ENCODE measurements at regions not wholly inside any gene's neighbourhood (a gene's known extent, or its start where the extent isn't known, plus 50 kb on each side); places are given as distances from the start of the nearest gene placed in this dataset.

DNA sequence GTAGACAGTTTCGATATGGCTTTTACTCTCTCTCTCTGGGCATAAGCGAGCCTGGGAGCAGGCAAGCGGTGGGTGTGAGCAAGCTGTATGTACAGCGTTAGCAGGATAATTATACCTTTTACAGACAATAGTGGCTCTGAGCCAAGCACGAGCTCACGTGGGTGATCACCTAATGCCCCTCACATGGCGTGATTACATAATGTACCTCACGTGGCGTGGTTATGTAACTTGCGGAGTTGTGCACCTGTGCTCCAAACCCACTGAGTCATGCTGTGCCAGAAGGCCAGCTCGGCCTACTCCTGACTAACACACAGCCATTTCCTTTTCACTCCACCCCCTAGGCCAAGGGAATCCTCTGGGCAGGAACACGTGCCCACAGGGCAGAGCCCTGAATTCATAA lies 797.2 kb downstream of the EFNA5 start (continued):
- TF ChIP-seq, protein P1, sequence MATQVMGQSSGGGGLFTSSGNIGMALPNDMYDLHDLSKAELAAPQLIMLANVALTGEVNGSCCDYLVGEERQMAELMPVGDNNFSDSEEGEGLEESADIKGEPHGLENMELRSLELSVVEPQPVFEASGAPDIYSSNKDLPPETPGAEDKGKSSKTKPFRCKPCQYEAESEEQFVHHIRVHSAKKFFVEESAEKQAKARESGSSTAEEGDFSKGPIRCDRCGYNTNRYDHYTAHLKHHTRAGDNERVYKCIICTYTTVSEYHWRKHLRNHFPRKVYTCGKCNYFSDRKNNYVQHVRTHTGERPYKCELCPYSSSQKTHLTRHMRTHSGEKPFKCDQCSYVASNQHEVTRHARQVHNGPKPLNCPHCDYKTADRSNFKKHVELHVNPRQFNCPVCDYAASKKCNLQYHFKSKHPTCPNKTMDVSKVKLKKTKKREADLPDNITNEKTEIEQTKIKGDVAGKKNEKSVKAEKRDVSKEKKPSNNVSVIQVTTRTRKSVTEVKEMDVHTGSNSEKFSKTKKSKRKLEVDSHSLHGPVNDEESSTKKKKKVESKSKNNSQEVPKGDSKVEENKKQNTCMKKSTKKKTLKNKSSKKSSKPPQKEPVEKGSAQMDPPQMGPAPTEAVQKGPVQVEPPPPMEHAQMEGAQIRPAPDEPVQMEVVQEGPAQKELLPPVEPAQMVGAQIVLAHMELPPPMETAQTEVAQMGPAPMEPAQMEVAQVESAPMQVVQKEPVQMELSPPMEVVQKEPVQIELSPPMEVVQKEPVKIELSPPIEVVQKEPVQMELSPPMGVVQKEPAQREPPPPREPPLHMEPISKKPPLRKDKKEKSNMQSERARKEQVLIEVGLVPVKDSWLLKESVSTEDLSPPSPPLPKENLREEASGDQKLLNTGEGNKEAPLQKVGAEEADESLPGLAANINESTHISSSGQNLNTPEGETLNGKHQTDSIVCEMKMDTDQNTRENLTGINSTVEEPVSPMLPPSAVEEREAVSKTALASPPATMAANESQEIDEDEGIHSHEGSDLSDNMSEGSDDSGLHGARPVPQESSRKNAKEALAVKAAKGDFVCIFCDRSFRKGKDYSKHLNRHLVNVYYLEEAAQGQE (IDR thresholded peaks at IDR 0.05; ENCODE audit: low read depth, low read length), result no peak
- TF ChIP-seq, protein P2, sequence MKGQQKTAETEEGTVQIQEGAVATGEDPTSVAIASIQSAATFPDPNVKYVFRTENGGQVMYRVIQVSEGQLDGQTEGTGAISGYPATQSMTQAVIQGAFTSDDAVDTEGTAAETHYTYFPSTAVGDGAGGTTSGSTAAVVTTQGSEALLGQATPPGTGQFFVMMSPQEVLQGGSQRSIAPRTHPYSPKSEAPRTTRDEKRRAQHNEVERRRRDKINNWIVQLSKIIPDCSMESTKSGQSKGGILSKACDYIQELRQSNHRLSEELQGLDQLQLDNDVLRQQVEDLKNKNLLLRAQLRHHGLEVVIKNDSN (IDR thresholded peaks at IDR 0.05; ENCODE audit: borderline replicate concordance, low read depth), result no peak
- TF ChIP-seq FOXJ3 (CRISPR knock-in tag; IDR thresholded peaks at IDR 0.05) (no peak), TAF1 (IDR thresholded peaks at IDR 0.05; ENCODE audit: borderline replicate concordance, low read depth, low read length) (no peak), EP300 (IDR thresholded peaks at IDR 0.05; ENCODE audit: borderline replicate concordance in 1 of 2, low read depth in 1 of 2, low read length in 1 of 2) (no peak), SMC3 (IDR thresholded peaks at IDR 0.05; ENCODE audit: low read depth, low read length) (no peak), EZH2phosphoT487 (IDR thresholded peaks at IDR 0.05; ENCODE audit: borderline replicate concordance, low read depth) (no peak), RFX5 (IDR thresholded peaks at IDR 0.05; ENCODE audit: low read length) (no peak), MXI1 (IDR thresholded peaks at IDR 0.05; ENCODE audit: low read depth, low read length) (no peak), MEF2A (IDR thresholded peaks at IDR 0.05; ENCODE audit: borderline replicate concordance, low read depth) (no peak)

DNA sequence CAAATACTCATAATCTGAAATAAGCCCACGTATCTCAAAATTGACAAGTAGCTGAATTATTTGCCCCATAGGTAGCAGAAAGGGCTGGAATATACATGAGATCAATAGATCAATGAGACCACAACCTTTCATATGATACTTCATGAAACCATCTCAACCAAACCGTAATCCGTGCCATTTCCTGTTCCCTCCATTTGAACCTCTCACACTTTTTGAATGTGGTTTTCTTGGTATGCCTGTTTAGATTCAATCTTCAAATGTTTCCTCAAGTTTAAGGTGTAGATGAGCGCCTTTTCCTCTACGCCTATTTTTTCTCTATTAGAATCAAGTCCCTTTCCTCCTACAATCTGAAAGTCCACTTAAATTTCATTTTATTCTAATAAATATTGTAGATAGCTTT lies 805.5 kb downstream of the EFNA5 start:
- Histone ChIP-seq H3K36me3 (replicated peaks in 1 of 2; ENCODE audit: control insufficient read depth in 1 of 2, insufficient read depth in 2 of 2, low read length in 1 of 2) (no peaks in the 10 kb centered on the region), H3F3A (replicated peaks; ENCODE audit: insufficient read depth) (no peaks in the 10 kb centered on the region), H3K9me3 (no peaks in the 10 kb centered on the region), H3K9ac (no peak overlapping the region), H3K79me2 (ENCODE audit: insufficient read depth) (no peaks in the 10 kb centered on the region), H3K27me3 (ENCODE audit: insufficient read depth) (no peaks in the 10 kb centered on the region), H4K20me1 (ENCODE audit: insufficient read depth) (no peaks in the 10 kb centered on the region), H3K27ac (ENCODE audit: low read depth in 2 of 2, low read length in 1 of 2) (no peak overlapping the region), H3K9me2 (no peaks in the 10 kb centered on the region), H3K4me3 (ENCODE audit: low read depth in 2 of 2, low read length in 1 of 2) (no peak overlapping the region), H2AFZ (ENCODE audit: low read depth) (no peak overlapping the region), H3K4me1 (ENCODE audit: control insufficient read depth in 1 of 2, insufficient read depth in 2 of 2, low read depth in 1 of 2, low read length in 1 of 2) (peaks cover 0 to 6% of the 10 kb centered on the region in 2 experiments; a peak in 2 of 4 replicates), H3K4me2 (no peak overlapping the region)
- no peak for DNase-seq
- WGBS (ENCODE audit: low lambda C conversion rate), result 86% methylated on average over 5 of the region's 5 CpGs
- POLR2A ChIA-PET, result no interaction called here
- CTCF ChIA-PET, result no interaction called here
- TF ChIP-seq, protein P3, sequence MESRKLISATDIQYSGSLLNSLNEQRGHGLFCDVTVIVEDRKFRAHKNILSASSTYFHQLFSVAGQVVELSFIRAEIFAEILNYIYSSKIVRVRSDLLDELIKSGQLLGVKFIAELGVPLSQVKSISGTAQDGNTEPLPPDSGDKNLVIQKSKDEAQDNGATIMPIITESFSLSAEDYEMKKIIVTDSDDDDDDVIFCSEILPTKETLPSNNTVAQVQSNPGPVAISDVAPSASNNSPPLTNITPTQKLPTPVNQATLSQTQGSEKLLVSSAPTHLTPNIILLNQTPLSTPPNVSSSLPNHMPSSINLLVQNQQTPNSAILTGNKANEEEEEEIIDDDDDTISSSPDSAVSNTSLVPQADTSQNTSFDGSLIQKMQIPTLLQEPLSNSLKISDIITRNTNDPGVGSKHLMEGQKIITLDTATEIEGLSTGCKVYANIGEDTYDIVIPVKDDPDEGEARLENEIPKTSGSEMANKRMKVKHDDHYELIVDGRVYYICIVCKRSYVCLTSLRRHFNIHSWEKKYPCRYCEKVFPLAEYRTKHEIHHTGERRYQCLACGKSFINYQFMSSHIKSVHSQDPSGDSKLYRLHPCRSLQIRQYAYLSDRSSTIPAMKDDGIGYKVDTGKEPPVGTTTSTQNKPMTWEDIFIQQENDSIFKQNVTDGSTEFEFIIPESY (IDR thresholded peaks at IDR 0.05; ENCODE audit: borderline replicate concordance, low read depth), result no peak
- TF ChIP-seq FOSL2 (IDR thresholded peaks at IDR 0.05; ENCODE audit: borderline replicate concordance, low read depth) (no peak), MEF2A (IDR thresholded peaks at IDR 0.05; ENCODE audit: borderline replicate concordance, low read depth) (no peak), TAF1 (IDR thresholded peaks at IDR 0.05; ENCODE audit: borderline replicate concordance, low read depth, low read length) (no peak), GABPA (IDR thresholded peaks at IDR 0.05; ENCODE audit: low read depth) (no peak), CHD2 (IDR thresholded peaks at IDR 0.05; ENCODE audit: low read length, partially characterized antibody) (no peak), ELF1 (IDR thresholded peaks at IDR 0.05) (no peak), RAD21 (IDR thresholded peaks at IDR 0.05; ENCODE audit: low read length) (no peak), RCOR1 (IDR thresholded peaks at IDR 0.05; ENCODE audit: low read length) (no peak), JUND (IDR thresholded peaks at IDR 0.05) (no peak)
- TF ChIP-seq, protein P4, sequence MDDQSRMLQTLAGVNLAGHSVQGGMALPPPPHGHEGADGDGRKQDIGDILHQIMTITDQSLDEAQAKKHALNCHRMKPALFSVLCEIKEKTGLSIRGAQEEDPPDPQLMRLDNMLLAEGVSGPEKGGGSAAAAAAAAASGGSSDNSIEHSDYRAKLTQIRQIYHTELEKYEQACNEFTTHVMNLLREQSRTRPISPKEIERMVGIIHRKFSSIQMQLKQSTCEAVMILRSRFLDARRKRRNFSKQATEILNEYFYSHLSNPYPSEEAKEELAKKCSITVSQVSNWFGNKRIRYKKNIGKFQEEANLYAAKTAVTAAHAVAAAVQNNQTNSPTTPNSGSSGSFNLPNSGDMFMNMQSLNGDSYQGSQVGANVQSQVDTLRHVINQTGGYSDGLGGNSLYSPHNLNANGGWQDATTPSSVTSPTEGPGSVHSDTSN (IDR thresholded peaks at IDR 0.05), result no peak
- TF ChIP-seq, protein P5, sequence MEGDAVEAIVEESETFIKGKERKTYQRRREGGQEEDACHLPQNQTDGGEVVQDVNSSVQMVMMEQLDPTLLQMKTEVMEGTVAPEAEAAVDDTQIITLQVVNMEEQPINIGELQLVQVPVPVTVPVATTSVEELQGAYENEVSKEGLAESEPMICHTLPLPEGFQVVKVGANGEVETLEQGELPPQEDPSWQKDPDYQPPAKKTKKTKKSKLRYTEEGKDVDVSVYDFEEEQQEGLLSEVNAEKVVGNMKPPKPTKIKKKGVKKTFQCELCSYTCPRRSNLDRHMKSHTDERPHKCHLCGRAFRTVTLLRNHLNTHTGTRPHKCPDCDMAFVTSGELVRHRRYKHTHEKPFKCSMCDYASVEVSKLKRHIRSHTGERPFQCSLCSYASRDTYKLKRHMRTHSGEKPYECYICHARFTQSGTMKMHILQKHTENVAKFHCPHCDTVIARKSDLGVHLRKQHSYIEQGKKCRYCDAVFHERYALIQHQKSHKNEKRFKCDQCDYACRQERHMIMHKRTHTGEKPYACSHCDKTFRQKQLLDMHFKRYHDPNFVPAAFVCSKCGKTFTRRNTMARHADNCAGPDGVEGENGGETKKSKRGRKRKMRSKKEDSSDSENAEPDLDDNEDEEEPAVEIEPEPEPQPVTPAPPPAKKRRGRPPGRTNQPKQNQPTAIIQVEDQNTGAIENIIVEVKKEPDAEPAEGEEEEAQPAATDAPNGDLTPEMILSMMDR (IDR thresholded peaks at IDR 0.05), result no peak
- TF ChIP-seq, protein P6, sequence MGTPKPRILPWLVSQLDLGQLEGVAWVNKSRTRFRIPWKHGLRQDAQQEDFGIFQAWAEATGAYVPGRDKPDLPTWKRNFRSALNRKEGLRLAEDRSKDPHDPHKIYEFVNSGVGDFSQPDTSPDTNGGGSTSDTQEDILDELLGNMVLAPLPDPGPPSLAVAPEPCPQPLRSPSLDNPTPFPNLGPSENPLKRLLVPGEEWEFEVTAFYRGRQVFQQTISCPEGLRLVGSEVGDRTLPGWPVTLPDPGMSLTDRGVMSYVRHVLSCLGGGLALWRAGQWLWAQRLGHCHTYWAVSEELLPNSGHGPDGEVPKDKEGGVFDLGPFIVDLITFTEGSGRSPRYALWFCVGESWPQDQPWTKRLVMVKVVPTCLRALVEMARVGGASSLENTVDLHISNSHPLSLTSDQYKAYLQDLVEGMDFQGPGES (IDR thresholded peaks at IDR 0.05; ENCODE audit: low read depth, low read length), result no peak
